GM12872 (cell line): ENCODE measurements at regions not wholly inside any gene's neighbourhood (a gene's known extent, or its start where the extent isn't known, plus 50 kb on each side); places are given as distances from the start of the nearest gene placed in this dataset.

Experiments used
- CTCF ChIP-seq: IDR thresholded peaks from 3 replicates; pipeline ENCODE4 v1.5.1; 2011; ENCODE audit warnings: low read depth, mild to moderate bottlenecking, low read length, moderate library complexity; ENCODE audit not compliant: insufficient read depth

GRCh38 chr18:7417727-7418126 lies 149.4 kb upstream of the PTPRM start:
- TF ChIP-seq CTCF = no peak

- TF ChIP-seq CTCF = no peak
Observed at GRCh38 chr18:7429831-7430230, 137.3 kb upstream of the PTPRM start.

- no peak for TF ChIP-seq CTCF
Observed at GRCh38 chr18:7436166-7436565, 130.9 kb upstream of the PTPRM start.

GRCh38 chr18:7437870-7438269 lies 129.2 kb upstream of the PTPRM start:
- no peak for TF ChIP-seq CTCF

GRCh38 chr18:7438646-7439045 lies 128.5 kb upstream of the PTPRM start:
- TF ChIP-seq CTCF = no peak

GRCh38 chr18:7447318-7448028 lies 119.6 kb upstream of the PTPRM start:
- TF ChIP-seq CTCF = no peak

- peak; percentile 60; the same call in 2 of the 3 replicates for TF ChIP-seq CTCF
Observed at GRCh38 chr18:7452331-7452730, 114.8 kb upstream of the PTPRM start.
